NCI-H524 treated with DMSO at 0.1 percent for 48 hours (cell line): ENCODE measurements at regions not wholly inside any gene's neighbourhood (a gene's known extent, or its start where the extent isn't known, plus 50 kb on each side); places are given as distances from the start of the nearest gene placed in this dataset.
"Not testable (repeated sequence)": the region's sequence is repeated elsewhere in the genome, so short reads cannot be mapped to it uniquely, and the experiment has no call there.

Source experiments
- DNase-seq: peaks from one replicate; lab custom pipeline; 2025; lab: John Stamatoyannopoulos, UW

DNA sequence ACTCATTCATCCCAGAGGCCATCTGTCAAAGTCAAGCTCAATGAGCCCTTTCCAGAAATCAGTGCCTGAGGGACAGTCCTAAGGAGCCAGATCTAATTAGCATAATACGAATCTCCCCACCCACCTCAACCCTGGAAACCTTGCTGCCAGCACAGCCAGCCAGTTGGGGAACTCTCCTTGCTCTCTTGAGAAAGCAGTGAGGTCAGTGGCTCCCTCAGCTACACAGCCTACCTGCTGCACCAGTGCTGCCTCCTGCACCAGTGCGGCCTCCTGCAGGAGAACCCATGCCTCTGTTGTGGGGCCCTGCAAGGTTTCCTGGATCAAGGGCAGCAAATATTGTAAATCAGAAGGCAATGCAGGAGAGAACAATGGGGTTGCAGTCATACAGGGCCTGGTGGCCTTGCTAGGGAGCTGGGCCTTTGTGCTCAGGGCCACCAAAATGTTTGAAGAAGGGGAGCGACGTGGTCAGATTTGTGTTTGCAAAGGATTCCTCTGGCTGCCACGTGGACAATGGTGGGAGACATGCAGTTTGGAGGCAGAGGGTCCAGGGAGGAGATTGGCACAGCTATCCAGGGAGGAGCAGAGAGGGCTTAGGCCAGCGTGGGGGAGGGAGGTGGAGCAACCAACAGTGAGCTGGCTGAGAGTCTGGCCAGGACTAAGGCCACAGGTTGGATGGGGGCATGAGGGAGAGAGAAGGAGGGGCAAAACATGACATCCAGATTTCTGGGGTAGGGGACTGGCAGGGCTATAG lies 124.3 kb upstream of the MAMLD1 start:
- DNase-seq, result no peak

DNA sequence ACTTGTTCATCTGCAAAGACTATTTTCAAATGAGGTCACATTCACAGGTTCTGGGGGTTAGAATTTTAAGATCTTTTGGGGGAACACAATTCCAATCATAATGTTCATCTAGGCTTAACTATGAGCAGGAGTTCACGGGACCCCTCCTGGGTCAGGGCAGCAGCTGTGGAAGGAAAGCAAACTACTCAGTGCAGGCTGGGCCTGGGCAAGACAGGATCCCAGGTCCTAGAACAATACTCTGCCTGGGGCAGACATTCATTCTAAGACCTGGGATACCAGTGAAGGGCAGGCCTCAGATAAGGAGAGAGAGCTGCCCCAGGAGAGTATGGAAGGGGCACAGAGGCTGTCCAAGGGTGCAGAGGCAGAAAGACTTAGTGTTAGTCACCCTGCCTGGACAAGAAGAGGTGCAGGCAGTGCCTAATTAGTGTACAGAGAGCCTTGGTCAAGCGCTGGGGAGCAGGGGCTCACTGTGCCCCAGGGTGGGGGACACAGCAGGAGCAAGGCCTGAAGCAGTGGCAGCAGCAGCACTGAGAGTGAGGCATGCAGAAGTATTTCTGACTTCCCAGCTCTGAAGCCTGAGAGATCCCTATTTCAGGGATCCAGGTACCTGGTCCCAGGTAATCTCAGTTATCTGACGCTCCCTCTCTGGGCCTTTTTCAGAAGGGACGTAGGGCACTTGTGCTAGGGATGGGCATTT lies 123.0 kb upstream of the MAMLD1 start:
- no peak for DNase-seq

DNA sequence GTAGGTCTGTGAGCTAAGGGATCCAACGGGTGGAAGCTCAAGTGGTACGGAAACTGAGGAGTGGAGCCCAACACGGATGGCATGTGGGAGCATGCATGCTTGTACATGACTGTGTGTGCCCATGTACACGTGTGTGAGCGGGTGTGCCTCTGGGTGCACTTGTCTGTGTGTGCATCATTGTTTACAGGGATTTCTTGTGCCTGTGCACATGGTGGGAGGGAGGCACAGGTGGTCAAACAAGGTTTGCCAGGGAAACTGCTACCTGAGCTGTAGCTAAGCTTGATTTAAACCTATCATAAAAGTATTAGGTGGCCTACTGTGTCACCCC lies 122.5 kb upstream of the MAMLD1 start:
- no peak for DNase-seq

DNA sequence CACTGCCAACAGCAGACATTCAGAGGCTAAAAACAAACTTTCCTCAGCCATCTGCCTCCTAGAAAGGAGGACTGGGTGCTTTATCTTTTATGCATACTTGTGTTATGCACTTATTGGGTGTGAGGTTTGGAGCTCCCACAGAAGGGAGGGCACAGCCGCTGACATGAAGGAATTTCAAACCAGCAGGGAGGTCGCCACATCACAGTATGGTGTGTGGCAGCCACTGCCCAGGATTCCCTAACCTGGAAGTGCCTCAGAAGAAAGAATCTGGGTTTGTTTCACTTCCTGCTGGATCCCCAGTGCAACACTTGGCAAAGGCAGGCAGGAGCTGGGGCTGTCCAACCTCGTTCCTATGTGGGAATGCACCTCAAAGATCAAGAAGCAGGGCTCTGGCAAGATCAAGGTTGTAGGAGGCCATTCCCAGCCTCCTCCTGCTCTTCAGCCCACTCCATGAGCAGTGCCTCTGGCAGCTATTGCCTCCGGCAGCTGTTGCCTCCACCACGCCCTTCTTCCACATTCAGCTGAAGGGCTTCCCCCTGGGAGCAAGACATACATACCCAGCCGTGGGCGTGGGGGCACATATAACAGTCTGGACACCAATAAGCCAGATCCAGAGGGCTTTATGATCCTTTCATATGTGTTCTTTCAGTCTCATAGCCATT lies 109.0 kb upstream of the MAMLD1 start:
- no peak for DNase-seq

DNA sequence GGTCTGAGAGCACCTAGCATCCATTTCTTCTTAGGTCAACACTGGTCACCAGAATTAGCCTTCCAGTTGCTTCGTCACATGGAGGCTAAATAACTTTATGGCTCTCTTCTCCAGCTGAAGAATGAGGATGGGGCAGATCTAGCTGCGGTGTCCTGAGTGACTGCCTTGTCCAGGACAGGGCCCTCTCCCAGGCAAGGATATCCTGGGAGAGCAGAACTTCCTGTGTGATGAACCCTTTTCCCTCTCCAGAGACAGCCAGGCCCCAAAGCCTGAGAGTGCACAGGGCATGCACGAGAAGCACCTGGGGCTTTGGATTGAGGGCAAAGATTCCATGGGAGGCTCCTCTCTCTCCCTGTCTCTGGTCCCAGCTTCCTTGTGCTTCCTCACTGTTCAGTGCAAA lies 108.2 kb upstream of the MAMLD1 start:
- DNase-seq, result no peak

DNA sequence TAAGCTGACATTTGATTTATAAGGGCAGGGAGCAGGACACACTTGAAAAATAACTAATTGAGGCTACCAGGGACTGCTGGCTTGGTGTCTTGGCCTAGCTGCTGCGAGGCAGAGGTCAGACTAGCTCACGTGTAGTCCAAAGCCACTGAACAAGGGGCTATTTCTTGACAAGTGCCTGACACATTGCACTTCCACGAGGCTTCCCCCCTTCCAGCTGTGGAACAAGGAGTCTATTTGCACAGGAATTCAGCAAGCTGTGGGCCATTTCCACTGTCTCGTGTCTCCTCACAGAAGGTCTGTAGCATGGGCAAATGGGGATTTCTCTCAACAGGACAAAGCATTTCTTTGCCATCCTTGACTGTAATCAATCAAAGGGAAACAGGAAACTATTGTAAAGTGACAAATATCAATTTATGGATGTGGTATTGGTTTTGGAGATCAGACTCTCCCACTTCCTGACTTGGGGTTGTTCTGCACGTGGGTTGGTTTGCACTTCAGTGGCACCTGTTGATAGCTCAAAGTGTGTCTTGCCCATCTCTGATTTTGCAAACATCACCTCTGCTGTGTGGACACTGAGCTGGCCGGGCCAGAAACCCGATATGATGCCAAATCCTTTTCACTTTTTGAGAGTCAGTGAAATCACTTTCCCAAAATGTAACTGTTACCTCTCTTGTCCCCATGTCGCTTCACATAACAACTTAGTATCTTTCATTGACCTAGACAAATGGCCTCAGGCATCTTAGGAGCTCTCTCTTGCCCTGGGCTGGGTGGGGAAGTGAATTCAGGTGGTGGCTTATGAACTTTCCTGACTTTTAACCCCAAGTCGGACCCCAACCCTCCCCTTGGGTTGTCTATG lies 107.4 kb upstream of the MAMLD1 start:
- DNase-seq, result no peak

DNA sequence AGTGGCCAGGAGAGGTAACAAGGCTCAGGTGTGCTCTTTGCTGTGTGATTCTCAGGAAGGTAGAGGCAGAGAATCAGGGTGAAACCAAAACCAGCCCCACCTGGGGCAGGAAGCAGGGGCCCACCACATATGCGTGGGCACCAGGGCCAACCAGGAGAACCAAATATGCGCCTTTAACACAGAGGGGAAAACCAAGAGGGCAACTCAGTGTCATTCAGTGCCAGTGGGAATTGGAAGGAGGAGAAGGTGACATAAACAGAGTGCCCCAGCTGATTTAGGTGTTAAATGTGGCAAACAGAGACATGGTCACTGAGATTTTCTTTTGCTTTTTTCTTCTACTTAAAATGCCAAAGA lies 106.8 kb upstream of the MAMLD1 start:
- no peak for DNase-seq

DNA sequence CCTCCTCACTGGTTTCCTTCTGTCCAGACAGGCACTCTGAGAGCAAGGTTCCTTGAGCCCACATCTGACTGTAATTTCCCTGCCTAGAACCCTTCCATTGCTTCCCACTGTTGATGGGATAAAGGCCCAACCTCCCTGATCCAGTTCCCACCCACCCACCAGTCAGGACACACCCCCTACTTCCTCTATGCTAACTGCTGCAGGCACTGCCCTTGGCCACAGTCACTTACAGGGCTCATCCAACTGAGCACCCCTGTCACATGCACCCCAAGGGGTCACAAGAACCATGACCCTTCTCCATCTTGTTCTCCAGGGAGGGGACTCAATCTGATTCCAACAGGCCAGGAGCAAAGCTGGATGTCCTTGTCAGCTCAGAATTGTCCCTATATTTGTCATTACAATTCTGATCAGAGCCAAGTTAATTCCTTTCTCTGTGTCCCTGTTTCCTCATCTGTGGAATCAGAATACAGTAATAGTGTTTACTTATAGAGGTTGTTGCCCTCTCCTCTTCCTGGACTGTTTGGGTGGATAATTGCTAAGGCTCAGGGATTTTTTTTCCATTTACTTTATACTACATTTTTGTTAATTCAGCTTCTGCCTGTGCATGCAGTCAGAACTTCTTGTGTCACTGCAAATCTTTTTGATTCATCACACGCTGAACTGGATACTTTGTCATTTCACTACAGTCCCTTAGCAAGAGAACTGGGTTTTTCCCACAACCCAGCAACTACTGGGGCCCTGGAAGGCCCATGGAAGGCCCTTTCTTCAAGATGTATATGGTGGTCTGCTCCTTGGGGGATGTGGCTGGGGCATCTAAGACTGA lies 105.6 kb upstream of the MAMLD1 start:
- no peak for DNase-seq

DNA sequence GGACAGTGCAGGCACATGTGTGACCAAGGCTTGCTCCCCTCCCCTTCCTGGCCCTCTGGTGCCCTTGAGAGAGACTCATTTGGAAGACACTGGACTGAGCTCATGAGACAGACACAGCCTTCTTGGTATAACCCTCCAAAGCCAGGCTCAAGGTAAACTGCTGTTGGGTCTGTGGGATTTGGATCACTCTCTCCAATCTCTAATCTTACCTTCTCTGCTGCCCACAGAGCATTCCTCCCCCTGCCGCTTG lies 105.0 kb upstream of the MAMLD1 start:
- DNase-seq, result no peak

DNA sequence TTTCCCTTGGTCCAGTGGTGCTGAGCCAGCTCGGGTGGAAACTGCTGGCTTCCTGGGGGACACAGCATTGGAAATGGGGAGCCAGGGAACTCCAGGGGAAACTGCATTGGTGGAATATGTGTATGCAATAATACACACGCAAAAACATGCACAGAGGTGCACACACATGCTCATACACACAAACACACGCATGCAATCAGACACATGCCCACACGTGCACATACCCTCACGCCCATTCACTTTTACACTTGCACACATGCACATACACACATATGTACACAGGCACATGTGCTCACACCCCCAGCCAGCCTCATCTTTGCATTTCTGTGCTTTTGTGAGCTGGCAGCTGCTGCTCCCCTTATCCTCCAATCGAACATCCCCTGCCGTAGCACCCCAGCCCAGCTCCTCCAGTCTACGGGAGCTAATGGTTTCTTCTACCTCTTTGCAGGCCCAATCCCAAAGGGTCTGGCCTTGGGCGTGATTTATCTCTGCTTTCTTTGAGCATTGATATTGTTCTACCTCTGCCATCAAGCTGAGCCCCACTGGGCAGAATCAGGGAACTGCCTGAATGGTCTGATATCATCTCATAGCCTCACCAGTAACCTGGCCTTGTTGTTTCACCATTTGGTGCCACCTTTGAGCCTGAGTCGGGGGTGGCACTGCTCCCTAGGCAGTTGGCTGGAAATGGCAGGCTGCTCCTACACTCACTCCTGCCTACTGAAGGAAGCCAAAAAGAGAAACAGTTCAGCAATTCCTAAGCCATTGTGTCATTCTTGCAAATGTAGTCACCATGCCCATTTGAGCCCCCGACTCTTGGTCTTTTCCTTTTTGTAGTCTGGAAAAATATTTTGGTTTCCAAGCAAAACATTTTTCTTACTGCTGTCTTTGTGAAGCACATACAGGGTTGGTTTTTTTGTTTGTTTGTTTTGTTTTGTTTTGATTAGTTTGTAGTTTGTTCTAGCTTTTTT lies 104.4 kb upstream of the MAMLD1 start:
- no peak for DNase-seq

DNA sequence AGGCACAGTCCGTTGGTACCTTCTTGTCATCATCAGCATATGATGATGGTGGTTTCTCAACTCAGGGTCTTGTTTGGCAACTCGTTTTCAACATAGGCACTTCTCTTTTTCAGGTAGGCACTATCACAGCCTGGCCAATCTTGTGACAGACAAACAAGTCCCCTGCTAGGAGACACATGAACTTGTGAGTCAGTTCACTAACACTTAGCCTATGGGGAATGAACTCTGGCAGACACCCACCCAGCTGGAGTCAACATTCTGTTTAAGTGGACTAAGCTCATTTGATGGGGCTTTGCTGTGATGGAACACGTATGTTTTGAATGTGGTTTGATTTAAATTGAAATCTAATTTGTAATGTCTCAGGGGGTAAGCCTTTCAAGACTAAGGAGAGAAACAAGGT lies 100.7 kb upstream of the MAMLD1 start:
- DNase-seq, result no peak

DNA sequence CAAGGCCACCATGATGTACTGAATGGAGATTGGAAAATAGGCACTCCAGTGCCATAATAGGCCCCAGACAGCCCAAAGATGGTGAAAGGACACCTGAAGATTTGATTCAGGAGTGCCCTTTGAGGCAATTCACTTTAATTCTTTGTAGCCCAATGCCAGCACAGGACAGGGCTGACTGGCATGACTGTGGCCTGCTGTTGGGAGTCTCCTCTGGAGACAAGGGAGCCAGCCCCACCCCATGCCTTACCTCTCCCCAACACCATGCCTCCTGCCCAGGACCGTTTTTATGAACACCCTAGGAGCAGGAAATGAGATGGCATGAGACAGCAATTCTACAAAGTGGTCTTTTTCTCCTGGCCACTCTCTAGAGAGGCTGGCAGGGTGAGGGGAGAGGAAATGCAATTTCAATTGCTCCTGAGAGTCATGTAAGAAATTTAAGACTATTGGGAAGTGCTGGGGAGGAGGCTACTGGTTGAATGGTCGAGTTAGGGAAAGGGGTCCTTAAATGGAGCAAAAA lies 94.2 kb upstream of the MAMLD1 start:
- DNase-seq, result no peak

DNA sequence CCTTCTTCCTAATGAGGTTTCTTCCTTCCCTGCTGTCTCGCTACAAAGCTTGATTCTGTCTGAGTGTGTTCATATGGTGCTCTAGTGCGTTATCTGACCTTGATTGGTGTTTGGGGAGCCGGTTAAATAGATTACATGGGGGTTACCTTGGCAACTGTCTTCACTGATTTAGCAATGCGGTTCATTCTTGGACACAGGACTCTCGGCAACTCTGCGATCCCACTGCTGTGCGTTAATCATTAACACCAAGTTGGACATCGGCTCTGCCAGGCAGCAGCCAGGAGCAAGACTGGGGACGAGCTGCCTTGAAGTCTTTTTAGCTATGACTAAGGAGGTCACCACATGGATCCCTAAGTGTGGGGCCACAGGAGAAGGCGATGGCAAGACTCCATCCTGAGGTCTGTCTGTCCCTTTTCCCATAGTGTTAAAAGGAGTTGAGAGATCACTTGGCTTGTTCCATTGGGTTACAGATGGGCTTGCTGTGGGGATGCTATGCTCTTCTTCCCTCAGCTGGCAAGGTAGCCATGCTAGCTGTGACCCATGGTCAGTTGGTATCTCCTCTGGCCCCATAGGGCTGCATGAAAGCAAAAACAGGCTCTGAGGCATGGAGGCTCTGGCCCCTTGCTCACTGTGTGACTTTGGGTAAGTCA lies 93.4 kb upstream of the MAMLD1 start:
- no peak for DNase-seq

DNA sequence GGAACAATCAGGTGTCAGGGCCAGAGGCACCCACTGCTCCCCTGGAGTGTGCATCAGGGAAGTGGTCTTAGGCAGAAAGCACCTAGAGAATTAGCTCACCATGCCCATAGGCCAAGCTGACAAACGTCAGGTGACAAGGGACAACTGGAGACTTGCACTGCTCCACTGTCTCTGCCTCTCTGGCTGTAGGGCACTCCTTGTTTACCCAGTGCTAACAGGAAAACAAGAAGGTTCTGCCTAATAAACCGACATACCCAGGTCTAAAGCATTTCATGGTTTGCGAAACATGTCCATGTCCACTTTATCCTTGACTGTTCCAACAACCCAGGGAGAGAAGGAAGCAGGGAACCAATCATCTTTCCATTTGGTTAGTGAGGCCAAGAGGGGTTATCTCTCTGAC lies 92.5 kb upstream of the MAMLD1 start:
- DNase-seq, result no peak

DNA sequence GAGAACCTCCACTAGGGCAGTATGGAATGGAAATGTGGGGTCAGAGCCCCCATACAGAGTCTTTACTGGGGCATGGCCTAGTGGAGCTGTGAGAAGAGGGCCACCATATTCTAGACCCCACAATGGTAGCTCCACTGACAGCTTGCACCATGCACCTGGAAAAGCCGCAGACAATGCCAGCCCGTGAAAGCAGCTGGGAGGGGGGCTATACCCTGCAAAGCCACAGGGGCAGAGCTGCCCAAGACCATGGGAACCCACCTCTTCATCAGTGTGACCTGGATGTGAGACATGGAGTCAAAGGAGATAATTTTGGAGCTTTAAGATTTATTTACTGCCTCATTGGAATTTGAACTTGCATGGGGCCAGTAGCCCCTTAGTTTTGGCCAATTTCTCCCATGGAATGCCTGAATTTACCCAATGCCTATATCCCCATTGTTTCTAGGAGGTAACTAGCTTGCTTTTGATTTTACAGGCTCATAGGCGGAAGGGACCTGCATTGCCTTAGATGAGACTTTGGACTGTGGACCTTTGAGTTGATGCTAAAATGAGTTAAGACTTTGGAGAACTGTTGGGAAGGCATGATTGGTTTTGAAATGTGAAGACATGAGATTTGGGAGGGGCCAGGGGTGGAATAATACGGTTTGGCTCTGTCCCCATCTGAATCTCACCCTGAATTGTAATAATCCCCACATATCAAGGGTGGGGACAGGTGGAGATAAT lies 89.4 kb upstream of the MAMLD1 start:
- DNase-seq, result not testable (repeated sequence)

DNA sequence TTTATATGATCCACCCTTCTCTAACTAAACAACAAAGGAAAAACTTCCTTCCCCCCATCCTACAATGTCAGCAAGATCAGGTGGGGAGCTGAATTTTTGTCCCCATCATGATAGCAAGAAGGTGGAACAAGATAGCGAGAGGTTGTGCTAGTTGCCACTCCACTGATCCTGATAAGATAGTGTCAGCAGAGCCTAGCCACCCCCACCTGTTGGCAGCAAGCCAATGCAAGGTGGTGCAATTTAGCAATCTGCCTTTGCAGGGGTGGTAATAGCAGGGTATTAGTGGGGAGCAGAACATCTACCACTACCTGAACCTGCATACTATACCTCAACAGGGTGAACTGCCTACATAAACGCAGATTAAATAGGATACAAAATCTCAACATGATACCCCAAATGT lies 80.2 kb upstream of the MAMLD1 start:
- DNase-seq, result no peak

DNA sequence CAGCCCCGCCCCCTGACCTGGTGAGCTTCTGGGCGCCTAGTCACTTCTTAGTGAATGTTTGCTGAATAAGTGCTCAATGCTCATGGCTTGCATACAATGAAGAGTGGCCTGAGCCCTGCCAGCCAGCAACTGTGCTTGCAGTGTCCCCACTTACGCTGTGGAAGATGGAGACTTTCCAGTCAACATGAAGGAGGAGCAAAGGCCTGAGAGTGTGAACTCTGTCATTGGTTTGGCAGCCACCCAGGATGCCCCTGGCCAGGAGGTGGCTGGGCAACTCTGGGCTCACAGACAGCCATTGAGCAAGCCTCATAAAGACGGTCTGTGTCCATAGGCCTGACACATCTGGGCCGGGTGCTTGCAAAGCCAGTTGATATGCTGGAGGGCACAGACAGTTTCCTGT lies 72.1 kb upstream of the MAMLD1 start:
- no peak for DNase-seq

DNA sequence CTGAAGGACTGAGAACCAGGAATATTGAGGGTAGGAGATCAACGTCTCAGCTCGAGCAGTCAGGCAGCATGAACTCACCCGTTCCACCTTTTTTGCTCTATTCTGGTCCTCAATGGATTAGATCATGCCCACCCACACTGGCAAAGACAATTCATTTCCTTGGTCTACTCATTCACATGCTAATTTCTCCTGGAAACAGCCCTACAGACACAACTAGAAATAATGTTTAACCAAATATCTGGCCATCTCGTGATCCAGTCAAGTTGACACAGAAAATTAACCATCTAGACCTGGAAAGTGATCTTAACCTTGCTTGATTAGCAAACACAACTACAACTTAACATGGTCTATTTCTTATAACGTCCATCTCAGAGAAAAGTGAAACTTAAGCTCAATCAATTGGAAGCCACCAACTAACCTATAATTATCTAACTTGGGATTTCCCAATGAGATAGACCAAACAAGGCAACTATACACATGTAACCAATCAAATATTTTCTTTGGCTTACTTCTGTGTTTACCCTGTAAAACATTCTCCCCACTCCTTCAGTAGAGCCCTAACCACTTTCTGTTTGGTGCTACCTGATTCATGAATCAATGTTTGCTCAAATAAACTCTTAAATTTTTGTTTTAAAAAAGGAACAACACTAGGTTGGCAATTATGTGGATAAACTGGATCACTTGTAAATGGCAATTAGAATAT lies 69.7 kb upstream of the MAMLD1 start:
- no peak for DNase-seq
